D721Med (cell line): ENCODE measurements at regions not wholly inside any gene's neighbourhood (a gene's known extent, or its start where the extent isn't known, plus 50 kb on each side); places are given as distances from the start of the nearest gene placed in this dataset.

Experiments used
- DNase-seq: peaks from one replicate; pipeline ENCODE4 v3.0.0; 2011; ENCODE audit warnings: low spot score; ENCODE audit not compliant: insufficient read length
- FAIRE-seq: peaks from 2 replicates; lab custom pipeline; 2011; peaks lifted over from hg19 to GRCh38; lab: Jason Lieb, UNC
- CTCF ChIP-seq: IDR thresholded peaks from 2 replicates; pipeline ENCODE4 v1.5.1; 2012; ENCODE audit warnings: mild to moderate bottlenecking, control low read depth; ENCODE audit not compliant: insufficient read depth; ENCODE audit errors: missing control alignments

- FAIRE-seq (no peak), DNase-seq (no peak)
- no peak for TF ChIP-seq CTCF
Measured at GRCh38 chr5:28174691-28175090, 1136.3 kb upstream of the CDH9 start.

DNA sequence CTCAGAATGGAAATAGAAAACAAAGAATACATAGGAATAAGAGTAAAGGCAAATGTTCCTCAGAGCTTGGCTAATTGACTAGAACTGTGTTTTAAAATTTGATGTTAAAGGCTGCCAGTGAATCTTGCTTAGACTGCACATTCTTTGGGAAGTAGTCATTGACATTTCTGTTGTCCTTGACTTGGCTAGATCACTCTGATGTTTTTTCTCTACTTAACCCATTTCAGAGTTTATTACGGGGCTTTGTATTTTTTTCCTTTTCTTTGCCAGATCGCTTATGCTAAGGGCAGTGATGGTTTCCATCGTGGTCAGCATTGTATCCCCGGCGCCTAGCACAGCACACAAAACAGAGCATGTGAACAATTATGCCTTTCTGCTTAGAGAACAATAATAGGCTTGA, 1126.7 kb upstream of the CDH9 start:
- FAIRE-seq = no peak
- no peak for TF ChIP-seq CTCF

GRCh38 chr5:28164568-28164967, 1126.2 kb upstream of the CDH9 start:
- FAIRE-seq (no peak), DNase-seq (no peak)
- no peak for TF ChIP-seq CTCF

More for the DNA sequence above, 1126.7 kb upstream of the CDH9 start:
- no peak for DNase-seq

DNA sequence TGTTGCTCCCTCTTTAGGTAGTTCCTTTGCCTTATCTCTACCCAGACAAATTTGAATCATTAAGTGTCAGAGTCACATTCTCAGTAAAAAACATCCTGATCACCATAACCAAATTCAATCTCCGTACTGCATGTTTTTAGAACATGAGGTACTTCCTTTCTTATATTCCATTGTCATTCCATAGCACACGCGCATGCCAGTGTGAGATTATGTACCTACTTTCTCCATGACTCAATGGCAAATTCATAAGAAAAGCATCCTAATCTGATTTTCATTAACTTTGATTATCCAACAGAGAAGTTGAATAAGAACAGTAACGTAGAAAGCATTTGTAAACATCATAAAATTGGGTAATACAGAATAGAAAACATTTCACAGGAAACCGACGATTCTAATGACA, 1118.6 kb upstream of the CDH9 start:
- DNase-seq (no peak), FAIRE-seq (no peak)
- TF ChIP-seq CTCF = no peak

DNA sequence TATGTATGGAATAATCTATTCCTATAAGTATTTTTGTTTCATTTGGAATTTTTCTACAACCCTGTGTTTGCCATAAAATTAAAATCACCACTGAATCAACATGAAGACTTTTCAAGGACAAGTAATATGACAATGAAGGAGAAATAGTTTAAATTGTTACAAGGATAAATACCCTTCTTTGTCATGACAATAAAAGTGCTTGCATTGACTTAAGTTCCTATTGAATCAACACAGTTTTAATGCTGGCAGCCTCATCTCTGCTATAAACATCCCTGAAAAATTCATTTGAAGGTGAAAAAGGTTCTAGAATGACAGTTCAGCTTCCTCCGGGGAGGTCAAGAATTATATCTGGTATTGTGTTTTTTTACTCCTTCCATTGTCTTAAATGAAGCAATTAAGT, 1105.1 kb upstream of the CDH9 start:
- TF ChIP-seq CTCF = no peak
- DNase-seq (no peak), FAIRE-seq (no peak)

DNA sequence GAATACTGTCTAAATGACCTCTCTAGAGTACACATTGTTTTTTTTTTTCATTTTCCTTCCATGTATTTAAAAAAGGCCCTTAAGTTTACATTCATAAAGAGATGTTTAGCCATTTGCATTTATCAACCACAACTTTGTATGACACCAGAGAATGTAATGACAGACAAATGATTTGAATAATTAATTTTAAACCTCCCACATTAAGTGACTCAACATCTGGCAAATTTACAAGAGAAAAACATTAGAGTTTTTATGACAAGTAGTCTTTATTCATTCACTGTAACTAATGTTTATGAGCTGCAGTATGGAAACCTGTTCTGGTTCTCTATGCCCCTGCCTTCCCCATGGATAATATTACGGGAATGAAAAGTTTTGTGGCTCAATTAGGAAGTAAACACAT, 1093.8 kb upstream of the CDH9 start:
- FAIRE-seq (no peak), DNase-seq (no peak)
- TF ChIP-seq CTCF = no peak

GRCh38 chr5:28117691-28118090, 1079.3 kb upstream of the CDH9 start:
- DNase-seq = no peak
- no peak for FAIRE-seq
- no peak for TF ChIP-seq CTCF
